Osteocyte (in vitro differentiated cells): ENCODE measurements at regions not wholly inside any gene's neighbourhood (a gene's known extent, or its start where the extent isn't known, plus 50 kb on each side); places are given as distances from the start of the nearest gene placed in this dataset.

Experiments
- DNase-seq: peaks from one replicate; pipeline ENCODE4 v3.0.0; 2021; ENCODE audit warnings: mixed read lengths; ENCODE audit not compliant: unreplicated experiment; ENCODE audit errors: extremely low spot score
- H3K27ac Mint-ChIP-seq: one replicate; pipeline ENCODE4 v1.8.0; 2021; ENCODE audit warnings: mild to moderate bottlenecking, mixed read lengths; ENCODE audit not compliant: unreplicated experiment
- H3K27me3 Mint-ChIP-seq: one replicate; pipeline ENCODE4 v1.8.0; 2021; ENCODE audit warnings: mixed read lengths; ENCODE audit not compliant: unreplicated experiment
- H3K36me3 Mint-ChIP-seq: one replicate; pipeline ENCODE4 v1.8.0; 2021; ENCODE audit warnings: mixed read lengths; ENCODE audit not compliant: unreplicated experiment
- H3K4me1 Mint-ChIP-seq: one replicate; pipeline ENCODE4 v1.8.0; 2021; ENCODE audit warnings: mixed read lengths; ENCODE audit not compliant: unreplicated experiment
- H3K4me3 Mint-ChIP-seq: one replicate; pipeline ENCODE4 v1.8.0; 2021; ENCODE audit warnings: mild to moderate bottlenecking, moderate library complexity, mixed read lengths; ENCODE audit not compliant: unreplicated experiment
- H3K9me3 Mint-ChIP-seq: one replicate; pipeline ENCODE4 v1.8.0; 2021; ENCODE audit warnings: mixed read lengths; ENCODE audit not compliant: unreplicated experiment
- TF ChIP-seq, protein P1 (sequence below): fragments of 200-600 bp; sonication (generic); IDR thresholded peaks from 2 replicates; pipeline ENCODE4 v1.5.0; 2021; ENCODE audit warnings: antibody characterized with exemption, mild to moderate bottlenecking, moderate library complexity

DNA sequence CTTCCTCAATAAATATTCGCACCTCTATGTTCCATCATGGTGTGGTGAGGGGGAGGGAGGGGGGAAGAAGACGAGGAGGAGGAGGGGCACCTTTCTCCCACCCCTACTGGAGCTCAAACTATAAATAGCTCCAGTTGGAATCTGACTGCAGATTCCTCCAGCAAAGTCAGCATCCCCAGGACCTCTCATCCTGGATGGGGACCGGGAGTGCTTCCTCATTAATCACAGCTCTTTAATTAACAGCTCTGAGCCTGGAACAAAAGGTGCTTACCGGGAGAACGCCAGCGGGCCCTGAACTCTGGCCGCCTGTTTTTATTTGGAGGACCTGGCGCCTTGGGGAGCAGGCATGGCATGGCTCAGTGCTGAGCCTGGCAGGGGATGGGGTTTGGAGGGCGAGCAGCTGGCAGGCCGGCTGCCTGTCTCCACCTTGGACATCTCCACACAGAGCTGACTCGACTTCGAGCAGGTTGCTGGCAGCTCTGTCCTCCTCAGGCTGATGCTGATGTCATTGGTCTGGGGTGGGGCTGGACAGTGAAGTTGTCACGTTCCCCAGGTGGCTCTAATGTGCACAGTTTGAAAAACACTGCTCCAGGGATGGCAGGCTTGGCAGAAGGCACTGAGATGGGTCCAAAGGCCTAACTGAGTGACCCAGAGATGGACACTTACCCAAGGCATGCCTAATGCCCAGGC is 180.4 kb downstream of the DHX35 start:
- no peaks in the 10 kb centered on the region for H3K36me3 Mint-ChIP-seq
- no peaks in the 10 kb centered on the region for H3K4me1 Mint-ChIP-seq
- DNase-seq = no peak
- TF ChIP-seq, protein P1, sequence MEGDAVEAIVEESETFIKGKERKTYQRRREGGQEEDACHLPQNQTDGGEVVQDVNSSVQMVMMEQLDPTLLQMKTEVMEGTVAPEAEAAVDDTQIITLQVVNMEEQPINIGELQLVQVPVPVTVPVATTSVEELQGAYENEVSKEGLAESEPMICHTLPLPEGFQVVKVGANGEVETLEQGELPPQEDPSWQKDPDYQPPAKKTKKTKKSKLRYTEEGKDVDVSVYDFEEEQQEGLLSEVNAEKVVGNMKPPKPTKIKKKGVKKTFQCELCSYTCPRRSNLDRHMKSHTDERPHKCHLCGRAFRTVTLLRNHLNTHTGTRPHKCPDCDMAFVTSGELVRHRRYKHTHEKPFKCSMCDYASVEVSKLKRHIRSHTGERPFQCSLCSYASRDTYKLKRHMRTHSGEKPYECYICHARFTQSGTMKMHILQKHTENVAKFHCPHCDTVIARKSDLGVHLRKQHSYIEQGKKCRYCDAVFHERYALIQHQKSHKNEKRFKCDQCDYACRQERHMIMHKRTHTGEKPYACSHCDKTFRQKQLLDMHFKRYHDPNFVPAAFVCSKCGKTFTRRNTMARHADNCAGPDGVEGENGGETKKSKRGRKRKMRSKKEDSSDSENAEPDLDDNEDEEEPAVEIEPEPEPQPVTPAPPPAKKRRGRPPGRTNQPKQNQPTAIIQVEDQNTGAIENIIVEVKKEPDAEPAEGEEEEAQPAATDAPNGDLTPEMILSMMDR = no peak
- H3K9me3 Mint-ChIP-seq = no peaks in the 10 kb centered on the region
- no peak overlapping the region for H3K27ac Mint-ChIP-seq
- H3K4me3 Mint-ChIP-seq = no peak overlapping the region
- no peaks in the 10 kb centered on the region for H3K27me3 Mint-ChIP-seq

DNA sequence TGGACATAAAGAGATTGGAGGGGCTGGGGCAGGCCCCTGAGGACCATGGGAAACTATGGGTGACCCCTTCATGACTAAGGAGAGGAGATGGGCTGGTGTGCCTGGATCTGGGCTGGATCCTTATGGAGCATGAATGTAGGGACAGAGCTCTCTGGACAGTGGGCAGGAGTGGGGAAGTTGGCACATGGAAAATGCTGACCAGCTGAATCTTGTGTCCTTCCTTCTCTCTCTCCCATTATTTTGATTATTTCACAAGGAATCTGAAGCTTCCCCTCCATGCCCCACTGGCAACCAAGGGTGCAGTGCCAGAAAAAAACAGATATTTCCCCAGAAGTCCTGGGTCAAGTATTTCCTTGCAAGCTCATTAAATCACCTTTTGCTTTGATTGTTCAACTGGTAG is 175.2 kb downstream of the DHX35 start:
- Mint-ChIP-seq H3K4me3 (no peak overlapping the region), H3K27me3 (no peaks in the 10 kb centered on the region), H3K9me3 (no peaks in the 10 kb centered on the region), H3K4me1 (no peaks in the 10 kb centered on the region), H3K27ac (no peak overlapping the region), H3K36me3 (no peaks in the 10 kb centered on the region)
- TF ChIP-seq, protein P1 = no peak
- no peak for DNase-seq

DNA sequence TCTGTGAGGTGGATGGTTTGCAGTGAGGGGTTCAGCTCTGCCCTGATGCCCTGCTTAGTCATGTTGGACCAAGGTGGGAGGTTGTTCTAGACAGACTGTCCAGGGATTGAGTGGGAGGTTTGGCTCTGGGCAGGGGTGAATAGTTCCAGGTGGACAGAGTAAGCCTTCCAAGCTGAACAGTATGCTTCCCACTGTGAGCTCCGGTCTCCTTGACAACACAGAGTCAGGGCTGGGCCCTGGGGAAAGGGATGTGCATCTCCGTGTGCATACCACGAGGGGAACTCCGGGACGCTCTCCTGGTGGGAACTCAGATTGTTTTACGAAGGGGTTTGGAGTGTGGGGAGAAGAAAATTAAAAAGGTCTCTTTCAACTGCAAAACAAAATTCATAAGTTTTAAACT is 174.7 kb downstream of the DHX35 start:
- Mint-ChIP-seq H3K9me3 (no peaks in the 10 kb centered on the region), H3K27ac (no peak overlapping the region), H3K4me3 (no peak overlapping the region), H3K27me3 (no peaks in the 10 kb centered on the region), H3K4me1 (no peaks in the 10 kb centered on the region), H3K36me3 (no peaks in the 10 kb centered on the region)
- TF ChIP-seq, protein P1 = no peak
- DNase-seq = no peak

DNA sequence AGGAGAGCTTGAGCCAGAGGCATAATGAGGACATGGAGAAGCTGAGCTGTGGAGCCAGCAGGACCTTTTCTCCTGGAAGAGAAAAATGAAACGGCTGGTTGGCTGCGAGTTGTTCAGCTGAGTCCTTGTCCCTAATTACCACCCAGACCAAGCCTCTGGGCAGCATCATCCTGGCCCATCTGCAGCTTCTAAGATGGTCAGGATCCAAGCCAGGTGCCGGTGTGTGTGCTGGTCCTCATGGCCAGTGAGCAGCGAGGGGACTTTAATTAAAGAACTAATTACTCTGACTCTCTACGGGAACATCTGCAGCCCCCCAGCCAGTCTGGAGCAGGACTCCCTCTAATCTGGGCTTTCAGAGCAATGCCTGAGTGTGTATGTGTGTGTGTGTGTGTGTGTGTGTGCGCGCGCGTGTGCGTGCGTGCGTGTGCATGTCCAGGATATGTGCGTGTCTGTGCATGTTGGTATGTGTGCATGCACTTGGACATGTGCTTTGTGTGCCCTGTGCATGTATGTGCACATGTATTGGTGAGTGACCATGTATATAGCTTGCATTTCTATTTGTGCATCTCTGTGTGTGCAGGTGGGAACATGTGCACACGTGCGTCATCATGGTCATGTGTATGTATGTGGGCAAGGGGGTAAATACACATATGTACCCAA is 173.9 kb downstream of the DHX35 start:
- H3K4me3 Mint-ChIP-seq = no peak overlapping the region
- TF ChIP-seq, protein P1 = no peak
- no peaks in the 10 kb centered on the region for H3K4me1 Mint-ChIP-seq
- no peaks in the 10 kb centered on the region for H3K36me3 Mint-ChIP-seq
- H3K27ac Mint-ChIP-seq = no peak overlapping the region
- no peak for DNase-seq
- H3K27me3 Mint-ChIP-seq = peaks cover 3% of the 10 kb centered on the region
- no peaks in the 10 kb centered on the region for H3K9me3 Mint-ChIP-seq

DNA sequence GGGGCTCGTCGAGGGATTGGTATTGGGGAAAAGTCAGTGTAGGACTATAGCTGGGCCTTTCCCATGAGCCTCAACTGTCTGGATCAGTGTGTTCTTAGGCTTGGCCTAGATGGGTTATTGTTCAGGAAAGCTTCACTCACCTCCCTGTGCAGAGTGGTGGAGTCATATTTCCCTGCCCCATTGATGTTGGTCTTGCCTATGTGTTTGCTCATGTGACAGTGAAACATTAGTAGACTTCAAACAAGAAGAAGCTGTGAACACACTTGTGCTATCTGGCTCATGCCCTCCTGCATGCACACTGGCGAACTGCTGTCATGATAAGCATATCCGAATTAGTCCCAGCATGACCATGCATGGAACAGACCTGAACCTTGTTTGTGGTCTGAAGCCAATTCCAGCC is 171.1 kb downstream of the DHX35 start:
- Mint-ChIP-seq H3K27ac (no peak overlapping the region), H3K36me3 (no peaks in the 10 kb centered on the region), H3K9me3 (no peaks in the 10 kb centered on the region), H3K27me3 (peaks cover 5% of the 10 kb centered on the region), H3K4me1 (no peaks in the 10 kb centered on the region), H3K4me3 (no peak overlapping the region)
- DNase-seq = no peak
- TF ChIP-seq, protein P1 = no peak
